GM12878 (cell line): ENCODE measurements at regions not wholly inside any gene's neighbourhood (a gene's known extent, or its start where the extent isn't known, plus 50 kb on each side); places are given as distances from the start of the nearest gene placed in this dataset.

ENCODE experiments used
- ATAC-seq: fragments of 200-7000 bp; cut with Tn5 transposase; 3 replicates; pipeline ENCODE4 v1.9.1; 2020; ENCODE audit warnings: mild to moderate bottlenecking, moderate library complexity
- BruUV-seq: library from RNA; stranded (reverse); fragments of 400-500 nt; replicated peaks from 2 replicates; lab custom pipeline; 2021; lab: Mats Ljungman, UMichigan
- CTCF ChIA-PET: fragments of 300-600 bp; sonication (Branson Sonifier 250); formaldehyde crosslinking; extraction: SDS; loops from one replicate; lab custom pipeline; 2021; ENCODE audit warnings: inconsistent platforms; lab: Yijun Ruan, JAX
- POLR2A ChIA-PET: fragments of 350-600 bp; formaldehyde crosslinking; extraction: SDS; loops from one replicate; lab custom pipeline; 2021; ENCODE audit warnings: inconsistent platforms; lab: Charles Lee
- RAD21 ChIA-PET: fragments of 300-600 bp; sonication (Branson Sonifier 250); formaldehyde crosslinking; loops from one replicate; lab custom pipeline; 2023; ENCODE audit warnings: antibody characterized with exemption; ENCODE audit not compliant: unreplicated experiment; lab: Charles Lee
- SMC1A ChIA-PET: fragments of 300-600 bp; sonication (Branson Sonifier 250); formaldehyde crosslinking; loops from one replicate; lab custom pipeline; 2023; ENCODE audit not compliant: unreplicated experiment, uncharacterized antibody; lab: Charles Lee
- DNase-seq: peaks from one replicate; pipeline ENCODE4 v3.0.0-alpha.2; 2011; ENCODE audit warnings: low read depth, low spot score
- FAIRE-seq: peaks from 3 replicates; lab custom pipeline; 2011; peaks lifted over from hg19 to GRCh38; lab: Jason Lieb, UNC
- H2AFZ ChIP-seq: 2 replicates; pipeline ENCODE4 v1.6.0; 2011; ENCODE audit warnings: low read depth, low read length, control low read depth; ENCODE audit not compliant: control insufficient read depth
- H3K27ac ChIP-seq: 2 replicates; pipeline ENCODE4 v1.5.1; 2011; ENCODE audit warnings: control low read depth; ENCODE audit not compliant: control insufficient read depth, insufficient read depth
- H3K27me3 ChIP-seq, 2 experiments: replicated peaks in 1 of 2; 2 replicates each; pipeline versions ENCODE4 v1.6.0 to v1.6.1; 2011; ENCODE audit warnings: low read length in 1 of 2; ENCODE audit not compliant: control insufficient read depth in 2 of 2, insufficient read depth in 2 of 2
- H3K36me3 ChIP-seq, 2 experiments: 2 replicates each; pipeline ENCODE4 v1.5.1; 2011; ENCODE audit warnings: low read length in 1 of 2; ENCODE audit not compliant: control insufficient read depth in 2 of 2, insufficient read depth in 2 of 2
- H3K4me1 ChIP-seq: 2 replicates; pipeline ENCODE4 v1.6.1; 2011; ENCODE audit warnings: mild to moderate bottlenecking, low read length, moderate library complexity, mixed read lengths; ENCODE audit not compliant: control insufficient read depth, insufficient read depth
- H3K4me2 ChIP-seq: 2 replicates; pipeline ENCODE4 v1.6.0; 2011; ENCODE audit warnings: control low read depth; ENCODE audit not compliant: control insufficient read depth, insufficient read depth
- H3K4me3 ChIP-seq: fragments of 200-600 bp; sonication (generic); 2 replicates; pipeline ENCODE4 v1.5.1; 2016
- H3K79me2 ChIP-seq: 2 replicates; pipeline ENCODE4 v1.6.0; 2011; ENCODE audit warnings: low read length; ENCODE audit not compliant: control insufficient read depth, insufficient read depth
- H3K9ac ChIP-seq: 2 replicates; pipeline ENCODE4 v1.8.0; 2011; ENCODE audit warnings: low read length, control low read depth, mixed read lengths; ENCODE audit not compliant: control insufficient read depth, insufficient read depth
- H3K9me3 ChIP-seq: replicated peaks from 3 replicates; pipeline ENCODE4 v1.5.1; 2011; ENCODE audit warnings: mild to moderate bottlenecking, low read length; ENCODE audit not compliant: control insufficient read depth, insufficient read depth
- H4K20me1 ChIP-seq: 2 replicates; pipeline ENCODE4 v1.6.0; 2011; ENCODE audit not compliant: control insufficient read depth, insufficient read depth
- E4F1 ChIP-seq: fragments of 450-650 bp; IDR thresholded peaks from 2 replicates; pipeline ENCODE4 v1.6.1; 2018; ENCODE audit warnings: borderline replicate concordance, mild to moderate bottlenecking; ENCODE audit not compliant: partially characterized antibody
- JUNB ChIP-seq: IDR thresholded peaks from 2 replicates; pipeline ENCODE4 v1.6.1; 2016; ENCODE audit warnings: antibody characterized with exemption, mild to moderate bottlenecking
- MTA2 ChIP-seq: fragments of 450-650 bp; IDR thresholded peaks from 2 replicates; pipeline ENCODE4 v1.6.1; 2016; ENCODE audit warnings: low read depth, mild to moderate bottlenecking, moderate library complexity
- PAX5 ChIP-seq: IDR thresholded peaks from 2 replicates; pipeline ENCODE4 v1.6.1; 2011; ENCODE audit warnings: low read depth, low read length, borderline replicate concordance
- RBBP5 ChIP-seq: fragments of 200-600 bp; sonication (generic); conservative IDR thresholded peaks from 2 replicates; pipeline ENCODE4 v1.6.1; 2016
- SIX5 ChIP-seq: IDR thresholded peaks from 2 replicates; pipeline ENCODE4 v1.6.1; 2011; ENCODE audit warnings: mild to moderate bottlenecking, low read depth, low read length, moderate library complexity; ENCODE audit not compliant: severe bottlenecking
- SUPT20H ChIP-seq: IDR thresholded peaks from 2 replicates; pipeline ENCODE4 v1.6.1; 2011; ENCODE audit warnings: low read depth, mild to moderate bottlenecking, low read length, moderate library complexity, borderline replicate concordance; ENCODE audit not compliant: control insufficient read depth
- TCF3 ChIP-seq: IDR thresholded peaks from 2 replicates; pipeline ENCODE4 v1.6.1; 2012; ENCODE audit warnings: low read depth, mild to moderate bottlenecking, low read length, borderline replicate concordance; ENCODE audit not compliant: insufficient read depth
- ZNF622 ChIP-seq: fragments of 450-650 bp; IDR thresholded peaks from 2 replicates; pipeline ENCODE4 v1.6.1; 2017; ENCODE audit warnings: mild to moderate bottlenecking, inconsistent platforms
- WGBS: methylation state at CpG from one replicate; pipeline ENCODE4 v1.1.6; 2016; ENCODE audit warnings: low lambda C conversion rate; ENCODE audit not compliant: insufficient replicate concordance, insufficient coverage; ENCODE audit errors: missing lambda C conversion rate; 5-methylcytosine and 5-hydroxymethylcytosine counted together
- in situ Hi-C: fragments of 300-500 bp; cut with MboI; formaldehyde crosslinking; loops from 9 replicates; pipeline ENCODE4 v1.14.3; 2018; ENCODE audit warnings: mixed read lengths
- intact Hi-C: fragments of 100-400 bp; cut with micrococcal nuclease; formaldehyde crosslinking; loops from one replicate; pipeline ENCODE4 v1.14.2; 2022; ENCODE audit not compliant: unreplicated experiment
- TF ChIP-seq, protein P1 (sequence below): fragments of 450-650 bp; IDR thresholded peaks from 2 replicates; pipeline ENCODE4 v1.6.1; 2017; ENCODE audit warnings: mild to moderate bottlenecking, moderate library complexity
- TF ChIP-seq, protein P2 (sequence below): IDR thresholded peaks from 2 replicates; pipeline ENCODE4 v1.6.1; 2012; ENCODE audit warnings: low read length, inconsistent platforms

- TF ChIP-seq MTA2, result no peak
- TF ChIP-seq E4F1, result no peak
- no peak for TF ChIP-seq SIX5
- TF ChIP-seq ZNF622, result no peak
- TF ChIP-seq, all 136 proteins: peak for 0
These were observed 94.7 kb upstream of the SIAH1 start (continued) for GRCh38 chr16:48479955-48480354.

GRCh38 chr16:48479329-48479728 lies 94.1 kb upstream of the SIAH1 start:
- Histone ChIP-seq H4K20me1 (no peaks in the 10 kb centered on the region), H3K9me3 (no peaks in the 10 kb centered on the region; the same call in 1 of the 3 replicates), H3K79me2 (no peaks in the 10 kb centered on the region), H3K27me3 (no peaks in the 10 kb centered on the region), H3K36me3 (no peaks in the 10 kb centered on the region), H3K4me2 (no peak overlapping the region), H3K4me1 (no peaks in the 10 kb centered on the region), H3K4me3 (no peak overlapping the region), H2AFZ (no peak overlapping the region), H3K27ac (no peak overlapping the region), H3K9ac (no peak overlapping the region)
- DNase-seq, result no peak
- no peak for ATAC-seq
- WGBS, result 67% methylated on average over 3 of the region's 3 CpGs
- SMC1A ChIA-PET, result interaction anchor here (0.6 to 1.1 kb wide), 2 partner anchors 9 to 21 kb away, joined by 3 to 6 read pairs; no protein-coding TSS in a partner anchor
- RAD21 ChIA-PET, result no interaction called here
- POLR2A ChIA-PET, result interaction anchor here (0.5 kb wide), 1 partner anchor 161 kb away, joined by 3 read pairs; no protein-coding TSS in a partner anchor
- CTCF ChIA-PET, result interaction anchor here (1.0 kb wide), 1 partner anchor 144 kb away, joined by 3 read pairs; no protein-coding TSS in a partner anchor
- TF ChIP-seq SUPT20H (no peak), JUNB (no peak), TCF3 (no peak), RBBP5 (no peak), PAX5 (no peak)
- TF ChIP-seq, protein P1, sequence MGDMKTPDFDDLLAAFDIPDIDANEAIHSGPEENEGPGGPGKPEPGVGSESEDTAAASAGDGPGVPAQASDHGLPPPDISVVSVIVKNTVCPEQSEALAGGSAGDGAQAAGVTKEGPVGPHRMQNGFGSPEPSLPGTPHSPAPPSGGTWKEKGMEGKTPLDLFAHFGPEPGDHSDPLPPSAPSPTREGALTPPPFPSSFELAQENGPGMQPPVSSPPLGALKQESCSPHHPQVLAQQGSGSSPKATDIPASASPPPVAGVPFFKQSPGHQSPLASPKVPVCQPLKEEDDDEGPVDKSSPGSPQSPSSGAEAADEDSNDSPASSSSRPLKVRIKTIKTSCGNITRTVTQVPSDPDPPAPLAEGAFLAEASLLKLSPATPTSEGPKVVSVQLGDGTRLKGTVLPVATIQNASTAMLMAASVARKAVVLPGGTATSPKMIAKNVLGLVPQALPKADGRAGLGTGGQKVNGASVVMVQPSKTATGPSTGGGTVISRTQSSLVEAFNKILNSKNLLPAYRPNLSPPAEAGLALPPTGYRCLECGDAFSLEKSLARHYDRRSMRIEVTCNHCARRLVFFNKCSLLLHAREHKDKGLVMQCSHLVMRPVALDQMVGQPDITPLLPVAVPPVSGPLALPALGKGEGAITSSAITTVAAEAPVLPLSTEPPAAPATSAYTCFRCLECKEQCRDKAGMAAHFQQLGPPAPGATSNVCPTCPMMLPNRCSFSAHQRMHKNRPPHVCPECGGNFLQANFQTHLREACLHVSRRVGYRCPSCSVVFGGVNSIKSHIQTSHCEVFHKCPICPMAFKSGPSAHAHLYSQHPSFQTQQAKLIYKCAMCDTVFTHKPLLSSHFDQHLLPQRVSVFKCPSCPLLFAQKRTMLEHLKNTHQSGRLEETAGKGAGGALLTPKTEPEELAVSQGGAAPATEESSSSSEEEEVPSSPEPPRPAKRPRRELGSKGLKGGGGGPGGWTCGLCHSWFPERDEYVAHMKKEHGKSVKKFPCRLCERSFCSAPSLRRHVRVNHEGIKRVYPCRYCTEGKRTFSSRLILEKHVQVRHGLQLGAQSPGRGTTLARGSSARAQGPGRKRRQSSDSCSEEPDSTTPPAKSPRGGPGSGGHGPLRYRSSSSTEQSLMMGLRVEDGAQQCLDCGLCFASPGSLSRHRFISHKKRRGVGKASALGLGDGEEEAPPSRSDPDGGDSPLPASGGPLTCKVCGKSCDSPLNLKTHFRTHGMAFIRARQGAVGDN, result no peak
- TF ChIP-seq, protein P2, sequence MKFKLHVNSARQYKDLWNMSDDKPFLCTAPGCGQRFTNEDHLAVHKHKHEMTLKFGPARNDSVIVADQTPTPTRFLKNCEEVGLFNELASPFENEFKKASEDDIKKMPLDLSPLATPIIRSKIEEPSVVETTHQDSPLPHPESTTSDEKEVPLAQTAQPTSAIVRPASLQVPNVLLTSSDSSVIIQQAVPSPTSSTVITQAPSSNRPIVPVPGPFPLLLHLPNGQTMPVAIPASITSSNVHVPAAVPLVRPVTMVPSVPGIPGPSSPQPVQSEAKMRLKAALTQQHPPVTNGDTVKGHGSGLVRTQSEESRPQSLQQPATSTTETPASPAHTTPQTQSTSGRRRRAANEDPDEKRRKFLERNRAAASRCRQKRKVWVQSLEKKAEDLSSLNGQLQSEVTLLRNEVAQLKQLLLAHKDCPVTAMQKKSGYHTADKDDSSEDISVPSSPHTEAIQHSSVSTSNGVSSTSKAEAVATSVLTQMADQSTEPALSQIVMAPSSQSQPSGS, result no peak
- intact Hi-C loops (no loop called here), in situ Hi-C loops (no loop called here)
- FAIRE-seq, result no peak
- BruUV-seq, result no TSS peak
